WTC11 (cell line): ENCODE measurements at regions not wholly inside any gene's neighbourhood (a gene's known extent, or its start where the extent isn't known, plus 50 kb on each side); places are given as distances from the start of the nearest gene placed in this dataset.
"Not testable (repeated sequence)": the region's sequence is repeated elsewhere in the genome, so short reads cannot be mapped to it uniquely, and the experiment has no call there.

Experiments used
- ATF1 ChIP-seq: sonication (generic); formaldehyde crosslinking; IDR thresholded peaks from 2 replicates; pipeline ENCODE4 v1.8.1; 2023; ENCODE audit warnings: mild to moderate bottlenecking, moderate library complexity, missing genetic modification reagents
- FOXJ3 ChIP-seq: sonication (generic); formaldehyde crosslinking; IDR thresholded peaks from 2 replicates; pipeline ENCODE4 v1.9.0; 2021; ENCODE audit warnings: missing genetic modification reagents, mild to moderate bottlenecking, borderline replicate concordance
- NFYB ChIP-seq: sonication (generic); formaldehyde crosslinking; conservative IDR thresholded peaks from 2 replicates; pipeline ENCODE4 v1.8.0; 2022; ENCODE audit warnings: low read depth, missing genetic modification reagents
- NR2C2 ChIP-seq: sonication (generic); formaldehyde crosslinking; IDR thresholded peaks from 2 replicates; pipeline ENCODE4 v1.8.0; 2022; ENCODE audit warnings: mild to moderate bottlenecking, missing genetic modification reagents
- OVOL2 ChIP-seq: fragments of 250-450 bp; sonication (Bioruptor Pico); IDR thresholded peaks from 2 replicates; pipeline ENCODE4 v1.9.0; 2021; ENCODE audit warnings: mild to moderate bottlenecking, borderline replicate concordance
- SOX15 ChIP-seq: fragments of 250-450 bp; sonication (Bioruptor Pico); IDR thresholded peaks from 2 replicates; pipeline ENCODE4 v1.9.0; 2021; ENCODE audit warnings: mild to moderate bottlenecking
- SP1 ChIP-seq: sonication (generic); formaldehyde crosslinking; conservative IDR thresholded peaks from 2 replicates; pipeline ENCODE4 v1.8.1; 2022; ENCODE audit warnings: missing genetic modification reagents
- TP53 ChIP-seq: sonication (generic); formaldehyde crosslinking; IDR thresholded peaks from 2 replicates; pipeline ENCODE4 v1.8.1; 2023; ENCODE audit warnings: mild to moderate bottlenecking, missing genetic modification reagents
- TF ChIP-seq, protein P1 (sequence below): fragments of 200-600 bp; IDR thresholded peaks from 2 replicates; pipeline ENCODE4 v1.8.0; 2022; ENCODE audit warnings: antibody characterized with exemption
- TF ChIP-seq, protein P2 (sequence below): sonication (generic); formaldehyde crosslinking; conservative IDR thresholded peaks from 2 replicates; pipeline ENCODE4 v1.8.1; 2023; ENCODE audit warnings: mild to moderate bottlenecking, low read depth, missing genetic modification reagents, moderate library complexity
- TF ChIP-seq, protein P3 (sequence below): fragments of 250-450 bp; sonication (Bioruptor Pico); IDR thresholded peaks from 2 replicates; pipeline ENCODE4 v1.9.0; 2021; ENCODE audit warnings: mild to moderate bottlenecking, borderline replicate concordance
- TF ChIP-seq, protein P4 (sequence below): sonication (generic); formaldehyde crosslinking; IDR thresholded peaks from 2 replicates; pipeline ENCODE4 v1.8.0; 2022; ENCODE audit warnings: mild to moderate bottlenecking, missing genetic modification reagents
- TF ChIP-seq, protein P5 (sequence below): sonication (generic); formaldehyde crosslinking; IDR thresholded peaks from 2 replicates; pipeline ENCODE4 v1.8.1; 2023; ENCODE audit warnings: mild to moderate bottlenecking, moderate library complexity, missing genetic modification reagents

DNA sequence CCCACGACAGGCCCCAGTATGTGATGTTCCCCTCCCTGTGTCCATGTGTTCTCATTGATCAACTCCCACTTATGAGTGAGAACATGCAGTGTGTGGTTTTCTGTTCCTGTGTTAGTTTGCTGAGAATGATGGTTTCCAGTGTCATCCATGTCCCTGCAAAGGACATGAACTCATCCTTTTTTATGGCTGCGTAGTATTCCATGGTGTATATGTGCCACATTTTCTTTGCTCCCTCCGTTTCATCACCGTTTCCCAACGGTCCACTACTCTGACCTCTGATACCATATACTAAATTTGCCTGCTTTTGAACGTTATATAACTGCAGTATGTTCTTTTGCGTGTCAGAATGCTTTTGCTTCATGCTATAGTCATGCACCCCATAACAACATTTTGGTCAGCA is 94.0 kb upstream of the SCAF8 start:
- TF ChIP-seq, protein P1, sequence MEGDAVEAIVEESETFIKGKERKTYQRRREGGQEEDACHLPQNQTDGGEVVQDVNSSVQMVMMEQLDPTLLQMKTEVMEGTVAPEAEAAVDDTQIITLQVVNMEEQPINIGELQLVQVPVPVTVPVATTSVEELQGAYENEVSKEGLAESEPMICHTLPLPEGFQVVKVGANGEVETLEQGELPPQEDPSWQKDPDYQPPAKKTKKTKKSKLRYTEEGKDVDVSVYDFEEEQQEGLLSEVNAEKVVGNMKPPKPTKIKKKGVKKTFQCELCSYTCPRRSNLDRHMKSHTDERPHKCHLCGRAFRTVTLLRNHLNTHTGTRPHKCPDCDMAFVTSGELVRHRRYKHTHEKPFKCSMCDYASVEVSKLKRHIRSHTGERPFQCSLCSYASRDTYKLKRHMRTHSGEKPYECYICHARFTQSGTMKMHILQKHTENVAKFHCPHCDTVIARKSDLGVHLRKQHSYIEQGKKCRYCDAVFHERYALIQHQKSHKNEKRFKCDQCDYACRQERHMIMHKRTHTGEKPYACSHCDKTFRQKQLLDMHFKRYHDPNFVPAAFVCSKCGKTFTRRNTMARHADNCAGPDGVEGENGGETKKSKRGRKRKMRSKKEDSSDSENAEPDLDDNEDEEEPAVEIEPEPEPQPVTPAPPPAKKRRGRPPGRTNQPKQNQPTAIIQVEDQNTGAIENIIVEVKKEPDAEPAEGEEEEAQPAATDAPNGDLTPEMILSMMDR: not testable (repeated sequence)
- not testable (repeated sequence) for TF ChIP-seq NR2C2; FOXJ3 (CRISPR knock-in tag); NFYB; SP1 (CRISPR knock-in tag); TP53 (CRISPR knock-in tag); SOX15 (CRISPR knock-in tag); ATF1 (CRISPR knock-in tag); OVOL2 (CRISPR knock-in tag)
- TF ChIP-seq, protein P2, sequence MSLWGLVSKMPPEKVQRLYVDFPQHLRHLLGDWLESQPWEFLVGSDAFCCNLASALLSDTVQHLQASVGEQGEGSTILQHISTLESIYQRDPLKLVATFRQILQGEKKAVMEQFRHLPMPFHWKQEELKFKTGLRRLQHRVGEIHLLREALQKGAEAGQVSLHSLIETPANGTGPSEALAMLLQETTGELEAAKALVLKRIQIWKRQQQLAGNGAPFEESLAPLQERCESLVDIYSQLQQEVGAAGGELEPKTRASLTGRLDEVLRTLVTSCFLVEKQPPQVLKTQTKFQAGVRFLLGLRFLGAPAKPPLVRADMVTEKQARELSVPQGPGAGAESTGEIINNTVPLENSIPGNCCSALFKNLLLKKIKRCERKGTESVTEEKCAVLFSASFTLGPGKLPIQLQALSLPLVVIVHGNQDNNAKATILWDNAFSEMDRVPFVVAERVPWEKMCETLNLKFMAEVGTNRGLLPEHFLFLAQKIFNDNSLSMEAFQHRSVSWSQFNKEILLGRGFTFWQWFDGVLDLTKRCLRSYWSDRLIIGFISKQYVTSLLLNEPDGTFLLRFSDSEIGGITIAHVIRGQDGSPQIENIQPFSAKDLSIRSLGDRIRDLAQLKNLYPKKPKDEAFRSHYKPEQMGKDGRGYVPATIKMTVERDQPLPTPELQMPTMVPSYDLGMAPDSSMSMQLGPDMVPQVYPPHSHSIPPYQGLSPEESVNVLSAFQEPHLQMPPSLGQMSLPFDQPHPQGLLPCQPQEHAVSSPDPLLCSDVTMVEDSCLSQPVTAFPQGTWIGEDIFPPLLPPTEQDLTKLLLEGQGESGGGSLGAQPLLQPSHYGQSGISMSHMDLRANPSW (CRISPR knock-in tag): not testable (repeated sequence)
- TF ChIP-seq, protein P3, sequence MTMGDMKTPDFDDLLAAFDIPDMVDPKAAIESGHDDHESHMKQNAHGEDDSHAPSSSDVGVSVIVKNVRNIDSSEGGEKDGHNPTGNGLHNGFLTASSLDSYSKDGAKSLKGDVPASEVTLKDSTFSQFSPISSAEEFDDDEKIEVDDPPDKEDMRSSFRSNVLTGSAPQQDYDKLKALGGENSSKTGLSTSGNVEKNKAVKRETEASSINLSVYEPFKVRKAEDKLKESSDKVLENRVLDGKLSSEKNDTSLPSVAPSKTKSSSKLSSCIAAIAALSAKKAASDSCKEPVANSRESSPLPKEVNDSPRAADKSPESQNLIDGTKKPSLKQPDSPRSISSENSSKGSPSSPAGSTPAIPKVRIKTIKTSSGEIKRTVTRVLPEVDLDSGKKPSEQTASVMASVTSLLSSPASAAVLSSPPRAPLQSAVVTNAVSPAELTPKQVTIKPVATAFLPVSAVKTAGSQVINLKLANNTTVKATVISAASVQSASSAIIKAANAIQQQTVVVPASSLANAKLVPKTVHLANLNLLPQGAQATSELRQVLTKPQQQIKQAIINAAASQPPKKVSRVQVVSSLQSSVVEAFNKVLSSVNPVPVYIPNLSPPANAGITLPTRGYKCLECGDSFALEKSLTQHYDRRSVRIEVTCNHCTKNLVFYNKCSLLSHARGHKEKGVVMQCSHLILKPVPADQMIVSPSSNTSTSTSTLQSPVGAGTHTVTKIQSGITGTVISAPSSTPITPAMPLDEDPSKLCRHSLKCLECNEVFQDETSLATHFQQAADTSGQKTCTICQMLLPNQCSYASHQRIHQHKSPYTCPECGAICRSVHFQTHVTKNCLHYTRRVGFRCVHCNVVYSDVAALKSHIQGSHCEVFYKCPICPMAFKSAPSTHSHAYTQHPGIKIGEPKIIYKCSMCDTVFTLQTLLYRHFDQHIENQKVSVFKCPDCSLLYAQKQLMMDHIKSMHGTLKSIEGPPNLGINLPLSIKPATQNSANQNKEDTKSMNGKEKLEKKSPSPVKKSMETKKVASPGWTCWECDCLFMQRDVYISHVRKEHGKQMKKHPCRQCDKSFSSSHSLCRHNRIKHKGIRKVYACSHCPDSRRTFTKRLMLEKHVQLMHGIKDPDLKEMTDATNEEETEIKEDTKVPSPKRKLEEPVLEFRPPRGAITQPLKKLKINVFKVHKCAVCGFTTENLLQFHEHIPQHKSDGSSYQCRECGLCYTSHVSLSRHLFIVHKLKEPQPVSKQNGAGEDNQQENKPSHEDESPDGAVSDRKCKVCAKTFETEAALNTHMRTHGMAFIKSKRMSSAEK (CRISPR knock-in tag): not testable (repeated sequence)
- TF ChIP-seq, protein P4, sequence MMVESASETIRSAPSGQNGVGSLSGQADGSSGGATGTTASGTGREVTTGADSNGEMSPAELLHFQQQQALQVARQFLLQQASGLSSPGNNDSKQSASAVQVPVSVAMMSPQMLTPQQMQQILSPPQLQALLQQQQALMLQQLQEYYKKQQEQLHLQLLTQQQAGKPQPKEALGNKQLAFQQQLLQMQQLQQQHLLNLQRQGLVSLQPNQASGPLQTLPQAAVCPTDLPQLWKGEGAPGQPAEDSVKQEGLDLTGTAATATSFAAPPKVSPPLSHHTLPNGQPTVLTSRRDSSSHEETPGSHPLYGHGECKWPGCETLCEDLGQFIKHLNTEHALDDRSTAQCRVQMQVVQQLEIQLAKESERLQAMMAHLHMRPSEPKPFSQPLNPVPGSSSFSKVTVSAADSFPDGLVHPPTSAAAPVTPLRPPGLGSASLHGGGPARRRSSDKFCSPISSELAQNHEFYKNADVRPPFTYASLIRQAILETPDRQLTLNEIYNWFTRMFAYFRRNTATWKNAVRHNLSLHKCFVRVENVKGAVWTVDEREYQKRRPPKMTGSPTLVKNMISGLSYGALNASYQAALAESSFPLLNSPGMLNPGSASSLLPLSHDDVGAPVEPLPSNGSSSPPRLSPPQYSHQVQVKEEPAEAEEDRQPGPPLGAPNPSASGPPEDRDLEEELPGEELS (CRISPR knock-in tag): not testable (repeated sequence)
- TF ChIP-seq, protein P5, sequence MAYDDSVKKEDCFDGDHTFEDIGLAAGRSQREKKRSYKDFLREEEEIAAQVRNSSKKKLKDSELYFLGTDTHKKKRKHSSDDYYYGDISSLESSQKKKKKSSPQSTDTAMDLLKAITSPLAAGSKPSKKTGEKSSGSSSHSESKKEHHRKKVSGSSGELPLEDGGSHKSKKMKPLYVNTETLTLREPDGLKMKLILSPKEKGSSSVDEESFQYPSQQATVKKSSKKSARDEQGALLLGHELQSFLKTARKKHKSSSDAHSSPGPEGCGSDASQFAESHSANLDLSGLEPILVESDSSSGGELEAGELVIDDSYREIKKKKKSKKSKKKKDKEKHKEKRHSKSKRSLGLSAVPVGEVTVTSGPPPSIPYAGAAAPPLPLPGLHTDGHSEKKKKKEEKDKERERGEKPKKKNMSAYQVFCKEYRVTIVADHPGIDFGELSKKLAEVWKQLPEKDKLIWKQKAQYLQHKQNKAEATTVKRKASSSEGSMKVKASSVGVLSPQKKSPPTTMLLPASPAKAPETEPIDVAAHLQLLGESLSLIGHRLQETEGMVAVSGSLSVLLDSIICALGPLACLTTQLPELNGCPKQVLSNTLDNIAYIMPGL: not testable (repeated sequence)
